Thyroid gland (tissue), 4 donors: ENCODE measurements at regions not wholly inside any gene's neighbourhood (a gene's known extent, or its start where the extent isn't known, plus 50 kb on each side); places are given as distances from the start of the nearest gene placed in this dataset.

Experiments used
- DNase-seq, 2 donors: peaks; one replicate each; pipeline ENCODE4 v3.0.0-alpha.2; 2019
- H3K27ac ChIP-seq, 3 donors: fragments of 200-600 bp; sonication (generic); 1 replicate in 2 of 3; 2 replicates in 1 of 3; pipeline ENCODE4 v1.5.1; 2016 to 2019; ENCODE audit warnings: mild to moderate bottlenecking in 1 of 3, moderate library complexity in 1 of 3
- H3K27me3 ChIP-seq: fragments of 200-600 bp; sonication (generic); one replicate; pipeline ENCODE4 v1.5.1; 2019
- H3K36me3 ChIP-seq, 2 donors: fragments of 200-600 bp; sonication (generic); one replicate each; pipeline ENCODE4 v1.5.1; 2016 to 2019
- H3K4me1 ChIP-seq, 2 donors: fragments of 200-600 bp; sonication (generic); one replicate each; pipeline ENCODE4 v1.5.1; 2017 to 2019
- H3K4me3 ChIP-seq, 3 donors: fragments of 200-600 bp; sonication (generic); replicated peaks in 1 of 3; 1 replicate in 2 of 3; 2 replicates in 1 of 3; pipeline ENCODE4 v1.5.1; 2016; ENCODE audit warnings: mild to moderate bottlenecking in 1 of 3
- H3K9me3 ChIP-seq: fragments of 200-600 bp; sonication (generic); one replicate; pipeline ENCODE4 v1.5.1; 2017
- POLR2A ChIP-seq, 2 donors: fragments of 450-650 bp; IDR thresholded peaks; one replicate each; pipeline ENCODE4 v1.6.1; 2017; ENCODE audit warnings: antibody characterized with exemption in 2 of 2, mild to moderate bottlenecking in 2 of 2, moderate library complexity in 1 of 2
- WGBS, 2 donors: methylation state at CpG; one replicate each; pipeline ENCODE4 v1.1.5; 2017; 5-methylcytosine and 5-hydroxymethylcytosine counted together
- intact Hi-C: fragments of 100-400 bp; cut with DNase I; formaldehyde crosslinking; loops from one replicate; pipeline ENCODE4 v1.15.1; 2023
- TF ChIP-seq, protein P1 (sequence below), 6 experiments: fragments of 200-600 bp in 3 of 6; fragments of 450-650 bp in 3 of 6; sonication (generic) in 3 of 6; IDR thresholded peaks; one replicate each; pipeline ENCODE4 v1.5.1; 2016 to 2019; ENCODE audit warnings: antibody characterized with exemption in 6 of 6, mild to moderate bottlenecking in 2 of 6, inconsistent platforms in 1 of 6, moderate library complexity in 1 of 6

- 92 to 95% methylated on average over 1 of the region's 1 CpG for WGBS, 2 donors
- no peaks in the 10 kb centered on the region for H3K36me3 ChIP-seq
- H3K9me3 ChIP-seq: no peaks in the 10 kb centered on the region
- intact Hi-C loops: no loop called here
- no peak overlapping the region for H3K4me3 ChIP-seq
- no peaks in the 10 kb centered on the region for H3K27me3 ChIP-seq
- no peaks in the 10 kb centered on the region for H3K4me1 ChIP-seq
- H3K27ac ChIP-seq: no peak overlapping the region
- DNase-seq: no peak
- no peak for TF ChIP-seq POLR2A (IDR thresholded peaks at IDR 0.05)
- TF ChIP-seq, protein P1, sequence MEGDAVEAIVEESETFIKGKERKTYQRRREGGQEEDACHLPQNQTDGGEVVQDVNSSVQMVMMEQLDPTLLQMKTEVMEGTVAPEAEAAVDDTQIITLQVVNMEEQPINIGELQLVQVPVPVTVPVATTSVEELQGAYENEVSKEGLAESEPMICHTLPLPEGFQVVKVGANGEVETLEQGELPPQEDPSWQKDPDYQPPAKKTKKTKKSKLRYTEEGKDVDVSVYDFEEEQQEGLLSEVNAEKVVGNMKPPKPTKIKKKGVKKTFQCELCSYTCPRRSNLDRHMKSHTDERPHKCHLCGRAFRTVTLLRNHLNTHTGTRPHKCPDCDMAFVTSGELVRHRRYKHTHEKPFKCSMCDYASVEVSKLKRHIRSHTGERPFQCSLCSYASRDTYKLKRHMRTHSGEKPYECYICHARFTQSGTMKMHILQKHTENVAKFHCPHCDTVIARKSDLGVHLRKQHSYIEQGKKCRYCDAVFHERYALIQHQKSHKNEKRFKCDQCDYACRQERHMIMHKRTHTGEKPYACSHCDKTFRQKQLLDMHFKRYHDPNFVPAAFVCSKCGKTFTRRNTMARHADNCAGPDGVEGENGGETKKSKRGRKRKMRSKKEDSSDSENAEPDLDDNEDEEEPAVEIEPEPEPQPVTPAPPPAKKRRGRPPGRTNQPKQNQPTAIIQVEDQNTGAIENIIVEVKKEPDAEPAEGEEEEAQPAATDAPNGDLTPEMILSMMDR (IDR thresholded peaks at IDR 0.05): no peak
These were observed 72.8 kb upstream of the KCNJ15 start for GRCh38 chr21:38183961-38184360.

DNA sequence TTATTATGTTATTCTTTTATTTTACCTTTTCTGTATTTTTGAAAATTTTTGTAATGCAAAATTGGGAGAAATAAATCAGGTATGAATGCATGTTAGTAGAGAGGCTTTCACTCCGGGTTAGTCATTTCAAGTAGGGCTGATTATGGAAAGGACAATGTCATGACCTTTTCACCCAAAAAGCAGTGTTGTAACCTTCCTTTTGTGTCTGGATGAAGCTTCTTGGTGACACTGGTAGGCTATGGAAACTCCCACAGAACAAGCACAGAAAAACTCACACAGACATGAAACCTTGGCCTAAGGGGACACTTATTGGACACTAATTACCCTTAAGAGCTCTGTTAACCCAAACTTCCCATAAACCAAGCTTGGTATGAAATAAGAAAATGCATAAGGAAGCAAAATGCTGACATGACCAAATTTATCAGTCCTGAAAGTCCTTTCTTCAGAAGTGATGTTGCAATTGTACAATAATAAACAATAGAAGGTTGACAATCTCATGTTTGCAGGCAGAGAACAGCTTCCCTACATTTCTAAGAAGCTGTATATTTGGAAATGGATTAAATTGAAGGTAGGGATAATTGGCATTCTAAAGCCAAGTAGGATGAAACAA is 70.0 kb upstream of the KCNJ15 start:
- no peak for TF ChIP-seq POLR2A (IDR thresholded peaks at IDR 0.05)
- TF ChIP-seq, protein P1 (IDR thresholded peaks at IDR 0.05): no peak
- intact Hi-C loops: no loop called here
- 86 to 90% methylated on average over 1 of the region's 1 CpG for WGBS, 2 donors

GRCh38 chr21:38188037-38188436 is 68.8 kb upstream of the KCNJ15 start:
- no peaks in the 10 kb centered on the region for H3K36me3 ChIP-seq
- H3K4me1 ChIP-seq: no peaks in the 10 kb centered on the region
- intact Hi-C loops: no loop called here
- no peaks in the 10 kb centered on the region for H3K27me3 ChIP-seq
- TF ChIP-seq, protein P1 (IDR thresholded peaks at IDR 0.05): no peak
- no peak for TF ChIP-seq POLR2A (IDR thresholded peaks at IDR 0.05)
- no peak overlapping the region for H3K27ac ChIP-seq
- DNase-seq: no peak
- H3K9me3 ChIP-seq: no peaks in the 10 kb centered on the region
- H3K4me3 ChIP-seq: no peak overlapping the region
- 86 to 91% methylated on average over 1 of the region's 1 CpG for WGBS, 2 donors

More for the DNA sequence above, 70.0 kb upstream of the KCNJ15 start:
- no peaks in the 10 kb centered on the region for H3K27me3 ChIP-seq
- DNase-seq: no peak
- H3K27ac ChIP-seq: no peak overlapping the region
- H3K4me3 ChIP-seq: no peak overlapping the region
- no peaks in the 10 kb centered on the region for H3K36me3 ChIP-seq
- H3K9me3 ChIP-seq: no peaks in the 10 kb centered on the region
- no peaks in the 10 kb centered on the region for H3K4me1 ChIP-seq

GRCh38 chr21:38196036-38196435 is 60.8 kb upstream of the KCNJ15 start:
- TF ChIP-seq POLR2A (IDR thresholded peaks at IDR 0.05): no peak
- TF ChIP-seq, protein P1 (IDR thresholded peaks at IDR 0.05): no peak
- H3K4me3 ChIP-seq: no peak overlapping the region
- H3K4me1 ChIP-seq: no peaks in the 10 kb centered on the region
- WGBS, 2 donors: 72 to 82% methylated on average over 2 of the region's 2 CpGs
- H3K36me3 ChIP-seq: no peaks in the 10 kb centered on the region
- no peak overlapping the region for H3K27ac ChIP-seq
- H3K9me3 ChIP-seq: no peaks in the 10 kb centered on the region
- H3K27me3 ChIP-seq: no peaks in the 10 kb centered on the region
- no peak for DNase-seq
- intact Hi-C loops: no loop called here

DNA sequence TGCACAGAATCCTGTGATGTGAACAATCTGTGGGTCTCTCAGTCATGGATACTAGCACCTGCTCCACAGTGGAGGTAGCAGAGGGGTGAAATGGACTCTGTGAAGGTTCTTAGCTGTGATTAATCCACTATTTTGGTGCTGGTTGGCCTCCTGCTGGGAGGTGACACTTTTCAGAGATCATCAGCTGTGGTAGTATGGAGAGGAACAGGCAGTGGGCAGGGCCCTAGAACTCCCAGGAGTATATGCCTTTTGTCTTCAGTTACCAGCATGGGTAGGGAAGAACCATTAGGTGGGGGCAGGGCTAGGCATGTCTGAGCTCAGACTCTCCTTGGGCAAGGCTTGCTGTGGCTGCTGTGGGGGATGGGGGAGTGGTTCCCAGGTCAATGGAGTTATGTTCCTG is 54.0 kb upstream of the KCNJ15 start:
- Histone ChIP-seq H3K36me3 (no peaks in the 10 kb centered on the region), H3K27ac (no peak overlapping the region), H3K4me3 (no peak overlapping the region), H3K27me3 (no peaks in the 10 kb centered on the region), H3K9me3 (no peaks in the 10 kb centered on the region), H3K4me1 (no peaks in the 10 kb centered on the region)
- DNase-seq: no peak
- intact Hi-C loops: no loop called here
- TF ChIP-seq, protein P1 (IDR thresholded peaks at IDR 0.05): no peak
- TF ChIP-seq POLR2A (IDR thresholded peaks at IDR 0.05): no peak
